Activated CD4-positive, alpha-beta T cell treated with anti-CD3 and anti-CD28 coated beads, Interleukin-2, Interleukin-6, amounts not matched to agents 100 ng/mL and 50 ng/mL, durations not matched to agents 16 hours and 8 hours (primary cell): ENCODE measurements at regions not wholly inside any gene's neighbourhood (a gene's known extent, or its start where the extent isn't known, plus 50 kb on each side); places are given as distances from the start of the nearest gene placed in this dataset.
"Not testable (repeated sequence)": the region's sequence is repeated elsewhere in the genome, so short reads cannot be mapped to it uniquely, and the experiment has no call there.

Source experiments
- DNase-seq: peaks from one replicate; pipeline ENCODE4 v3.0.0-alpha.2; 2020

DNA sequence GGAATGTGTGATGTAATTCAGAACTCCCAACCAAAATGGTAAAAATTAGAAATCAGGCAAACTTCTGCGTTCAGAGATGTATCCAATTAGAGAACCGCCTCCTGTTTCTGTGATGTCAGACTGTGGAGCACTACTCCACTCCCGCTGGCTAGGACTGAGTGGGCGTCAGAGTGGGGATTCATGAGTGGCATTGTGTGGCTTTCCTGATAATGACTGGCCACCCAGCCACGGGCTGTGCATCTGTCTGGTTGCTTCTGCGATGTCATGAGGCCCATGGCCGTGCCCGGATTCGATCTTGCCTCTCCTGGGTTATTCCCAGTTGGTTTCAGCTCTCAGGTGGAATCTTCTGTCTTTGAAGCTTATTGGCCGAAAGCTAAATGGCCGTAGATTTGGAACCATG is 87.1 kb upstream of the KCNA1 start:
- DNase-seq = no peak

DNA sequence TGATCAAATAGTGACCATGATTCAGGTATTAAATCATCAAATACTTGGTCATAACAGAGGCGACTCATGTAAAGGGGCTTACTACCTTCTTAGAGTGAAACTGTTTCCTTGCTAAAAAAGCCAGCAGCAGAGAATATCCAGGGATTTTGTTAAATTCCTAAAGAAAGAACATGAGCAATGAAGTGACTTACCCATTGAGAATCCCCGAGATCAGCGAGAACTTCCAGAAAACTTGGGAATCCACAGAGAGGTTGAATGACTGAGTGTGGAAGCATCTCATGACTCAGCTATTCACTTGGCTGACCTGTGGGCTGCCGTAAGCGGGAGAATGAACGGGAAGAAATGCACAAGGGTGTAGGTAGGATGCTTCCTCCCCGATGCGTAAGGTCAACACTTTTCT is 85.3 kb upstream of the KCNA1 start:
- DNase-seq = no peak

GRCh38 chr12:4825011-4825858 is 84.5 kb upstream of the KCNA1 start:
- DNase-seq = peak; percentile 30

DNA sequence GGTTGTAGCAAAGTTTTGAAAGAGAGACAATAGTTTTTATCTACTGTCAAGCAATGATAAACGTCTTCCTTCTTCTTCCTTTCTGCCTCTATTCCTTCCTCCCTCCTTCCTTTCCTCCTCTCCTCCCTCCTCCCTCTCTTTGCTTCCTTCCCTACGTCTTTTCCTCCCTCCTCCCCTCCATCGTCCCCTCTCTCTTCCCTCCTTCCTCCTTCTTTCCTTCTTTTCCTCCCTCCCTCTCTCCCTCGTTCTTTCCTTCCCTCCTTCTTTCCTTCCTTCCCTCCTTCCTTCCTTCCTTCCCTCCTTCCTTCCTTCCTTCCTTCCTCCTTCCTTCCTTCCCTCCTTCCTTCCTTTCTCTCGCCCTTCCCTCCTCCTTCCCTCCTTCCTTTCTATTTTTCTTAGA is 82.8 kb upstream of the KCNA1 start:
- no peak for DNase-seq

DNA sequence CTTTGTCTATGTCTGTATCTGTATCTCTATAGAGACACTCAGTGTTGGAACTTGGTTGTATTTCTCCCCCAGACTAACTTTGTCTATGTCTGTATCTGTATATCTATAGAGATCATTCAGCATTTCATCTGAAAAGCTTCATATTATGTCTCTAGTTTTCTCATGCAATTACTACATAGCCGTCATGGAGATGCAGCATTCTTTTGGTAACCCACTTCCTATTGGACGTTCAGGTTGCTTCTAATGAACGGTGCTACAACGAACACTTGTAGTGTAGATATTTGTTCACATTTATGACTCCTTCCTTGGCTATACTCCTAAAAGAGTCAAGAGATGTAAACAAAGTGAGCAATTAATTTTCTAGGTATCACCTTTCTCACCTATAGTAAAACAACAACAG is 81.5 kb upstream of the KCNA1 start:
- no peak for DNase-seq

GRCh38 chr12:4829161-4829792 is 80.4 kb upstream of the KCNA1 start:
- peak; percentile 65 for DNase-seq

- peak; percentile 13 for DNase-seq
Measured at GRCh38 chr12:4829793-4830162, 79.9 kb upstream of the KCNA1 start.

DNA sequence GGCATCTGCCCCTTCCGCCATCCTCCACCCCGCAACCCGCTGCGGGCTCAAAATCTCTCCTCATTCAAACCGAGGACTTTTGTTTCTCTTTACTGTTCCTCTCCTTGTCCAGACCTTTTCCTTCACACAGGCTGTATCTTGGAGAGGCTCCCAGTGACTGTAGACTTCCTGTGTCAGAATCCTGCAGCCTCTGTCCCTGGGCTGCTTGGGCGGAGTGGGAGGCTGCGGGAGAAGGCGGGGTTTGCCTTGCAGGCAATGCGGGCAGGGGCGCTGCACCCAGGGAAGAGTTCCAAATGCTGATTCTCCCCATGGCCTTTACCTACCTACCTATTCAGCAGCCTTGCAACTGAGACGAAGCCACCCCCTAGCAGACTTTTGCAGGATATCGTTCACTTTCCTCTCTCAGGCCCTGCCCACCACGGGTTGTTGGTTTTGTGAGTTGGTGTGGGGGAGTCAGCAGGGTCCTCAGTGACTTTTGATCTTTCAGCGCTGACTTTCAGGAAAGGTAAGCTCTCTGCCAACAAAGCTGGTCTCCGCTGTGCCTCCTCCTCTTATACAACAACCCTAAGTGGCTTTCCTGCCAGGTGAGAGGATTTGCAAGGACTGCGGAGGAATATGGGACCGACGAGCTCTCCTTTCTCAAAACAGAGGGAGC is 79.0 kb upstream of the KCNA1 start:
- DNase-seq = no peak

GRCh38 chr12:4833053-4833452 is 76.7 kb upstream of the KCNA1 start:
- DNase-seq = no peak

GRCh38 chr12:4833524-4833923 is 76.2 kb upstream of the KCNA1 start:
- no peak for DNase-seq

DNA sequence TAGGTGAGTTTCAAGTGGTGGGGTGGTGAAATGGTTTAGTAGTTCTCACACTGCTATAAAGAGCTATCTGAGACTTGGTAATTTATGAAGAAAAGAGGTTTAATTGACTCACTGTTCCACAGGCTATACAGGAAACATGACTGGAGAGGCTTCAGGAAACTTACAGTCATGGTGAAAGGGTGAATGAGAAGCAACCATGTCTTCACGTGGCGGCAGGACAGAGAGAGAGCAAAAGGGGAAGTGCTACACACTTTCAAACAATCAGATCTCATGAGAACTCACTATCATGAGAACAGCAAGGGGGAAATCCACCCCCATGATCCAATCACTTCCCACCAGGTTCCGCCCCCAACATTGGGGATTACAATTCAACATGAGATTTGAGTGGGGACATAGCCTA is 67.3 kb upstream of the KCNA1 start:
- DNase-seq = not testable (repeated sequence)

DNA sequence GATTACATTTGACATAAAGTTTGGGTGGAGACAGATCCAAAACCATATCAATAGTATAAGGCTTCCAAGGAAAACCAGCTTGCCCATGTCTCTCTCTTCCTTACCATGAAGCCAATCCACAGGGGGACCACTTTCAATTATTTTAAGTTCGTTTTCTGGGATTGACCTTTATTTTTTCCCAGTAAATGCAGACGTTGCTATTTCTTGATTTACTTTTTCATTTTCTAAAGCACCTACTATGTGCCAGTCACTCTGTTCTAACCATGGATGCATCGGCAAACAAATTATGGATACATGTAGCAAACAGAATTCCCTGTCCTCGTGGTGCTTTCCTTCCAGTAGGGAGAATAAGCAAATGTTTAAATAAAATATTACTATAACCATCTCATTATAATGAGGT is 65.8 kb upstream of the KCNA1 start:
- DNase-seq = no peak

GRCh38 chr12:4847713-4848112 is 62.0 kb upstream of the KCNA1 start:
- DNase-seq = no peak

- DNase-seq = peak; percentile 28
Measured at GRCh38 chr12:4849115-4849541, 60.6 kb upstream of the KCNA1 start.

GRCh38 chr12:4849795-4850345 is 59.8 kb upstream of the KCNA1 start:
- DNase-seq = no peak

GRCh38 chr12:4850857-4851380 is 58.8 kb upstream of the KCNA1 start:
- no peak for DNase-seq

GRCh38 chr12:4852308-4852707 is 57.4 kb upstream of the KCNA1 start:
- DNase-seq = no peak

DNA sequence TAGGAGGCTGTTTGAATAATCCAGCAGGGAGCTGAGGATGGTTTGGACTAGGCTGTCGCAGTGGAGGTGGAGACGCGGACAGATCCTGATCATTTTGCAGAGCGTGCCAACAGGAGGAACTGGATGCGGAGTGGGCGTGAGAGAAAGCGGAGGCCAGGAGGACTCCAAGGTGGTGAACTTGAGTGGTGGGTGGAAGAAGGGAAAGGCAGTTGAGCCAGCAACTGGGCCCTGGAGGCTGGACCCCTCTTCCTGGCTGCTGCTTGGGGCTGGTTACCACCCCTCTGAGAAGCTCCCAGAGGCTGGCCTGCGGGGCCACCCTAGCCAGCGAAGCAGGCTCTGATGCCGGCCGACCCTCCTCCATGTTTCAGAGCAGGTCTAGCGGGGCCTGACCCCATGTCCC is 56.8 kb upstream of the KCNA1 start:
- DNase-seq = no peak

DNA sequence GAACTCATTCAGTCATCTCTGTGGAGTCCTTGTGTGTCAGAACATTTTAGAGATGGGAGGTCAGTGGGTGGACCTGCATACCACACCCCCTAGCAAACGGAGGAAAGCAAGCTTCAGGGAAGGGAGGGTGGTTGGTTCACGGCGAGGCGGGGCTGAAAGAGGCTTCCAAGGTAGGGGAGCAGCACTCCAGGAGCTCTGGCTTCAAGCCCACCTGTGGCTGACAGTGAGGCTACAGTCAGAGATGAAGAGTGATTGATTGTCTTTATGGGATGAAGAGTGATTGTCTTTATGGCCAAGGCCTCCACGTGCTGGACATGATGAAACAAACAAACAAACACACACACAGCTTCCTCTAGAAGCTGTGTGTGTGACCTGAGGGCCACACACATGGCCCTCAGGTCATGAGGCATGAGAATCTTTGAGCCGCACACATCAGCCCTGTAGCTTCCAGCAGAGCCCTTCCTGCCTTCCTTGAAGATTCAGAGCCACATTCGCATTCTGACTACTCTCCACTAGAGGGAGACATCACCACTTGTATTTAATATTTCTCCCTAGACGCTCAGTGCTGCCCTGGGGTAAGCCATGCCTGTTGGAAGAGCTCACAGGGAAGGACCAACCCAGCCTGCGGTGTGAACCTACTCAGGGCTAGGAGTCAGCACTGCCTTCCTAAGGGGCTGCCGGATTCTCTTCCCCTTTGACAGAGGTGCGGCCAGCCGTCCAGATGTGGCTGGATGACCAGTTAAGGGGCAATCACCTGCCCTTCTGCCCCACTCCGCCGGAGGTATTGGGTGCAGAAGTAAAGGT is 54.4 kb upstream of the KCNA1 start:
- DNase-seq = peak; percentile 77

GRCh38 chr12:4856596-4856995 is 53.1 kb upstream of the KCNA1 start:
- DNase-seq = no peak

GRCh38 chr12:4857472-4858291 is 52.0 kb upstream of the KCNA1 start:
- peak; percentile 80 for DNase-seq

DNA sequence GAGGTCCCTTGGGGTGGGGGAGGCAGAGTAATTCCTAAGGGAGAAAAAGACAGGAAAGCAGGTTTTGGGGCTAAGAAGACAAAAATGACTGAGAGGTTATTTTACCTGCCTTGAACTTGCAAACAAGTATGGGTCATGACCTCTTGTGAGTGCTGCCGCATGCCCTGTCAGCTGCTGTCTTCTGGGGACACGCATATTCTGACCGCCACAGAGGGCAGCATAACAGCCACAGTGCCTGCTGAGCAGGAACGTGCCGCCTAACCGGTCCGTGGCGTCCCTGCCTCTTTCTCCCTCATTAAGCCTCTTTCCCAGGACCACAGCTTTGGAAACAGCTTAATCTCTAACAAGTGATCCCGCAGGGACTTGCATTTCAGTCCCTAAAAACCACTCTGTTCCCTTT is 51.3 kb upstream of the KCNA1 start:
- DNase-seq = no peak
